KBM-7 (cell line): ENCODE measurements at regions not wholly inside any gene's neighbourhood (a gene's known extent, or its start where the extent isn't known, plus 50 kb on each side); places are given as distances from the start of the nearest gene placed in this dataset.

Experiments
- DNase-seq: peaks from one replicate; pipeline ENCODE4 v3.0.0-alpha.2; 2015
- in situ Hi-C: fragments of 300-500 bp; cut with MboI; formaldehyde crosslinking; loops from 2 replicates; pipeline ENCODE4 v1.14.3; 2020; ENCODE audit warnings: low sequenced_read_pairs, low pct_unique_long_range_greater_than_20kb, mixed read lengths

DNA sequence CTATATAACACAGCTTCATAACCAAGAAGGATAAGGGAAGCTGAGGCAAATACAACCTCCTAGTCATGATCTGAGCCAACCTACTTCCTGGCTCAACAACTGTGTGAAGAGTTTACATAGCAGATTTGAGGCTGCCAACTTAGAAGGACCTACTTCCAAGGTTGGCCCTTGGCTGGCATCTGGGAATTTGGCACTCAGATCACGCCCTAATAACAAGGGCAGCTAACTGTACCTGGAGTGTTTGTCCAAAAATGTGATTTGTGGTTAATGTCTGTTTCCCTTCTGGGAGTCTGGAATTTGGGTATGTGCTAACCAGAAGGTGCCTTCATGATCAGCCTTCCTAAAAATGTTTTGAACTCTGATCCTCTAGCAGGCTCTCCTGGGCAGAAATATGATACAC is 287.2 kb downstream of the CAAP1 start:
- no peak for DNase-seq
- in situ Hi-C loops: no loop called here

- in situ Hi-C loops: no loop called here
- no peak for DNase-seq
Measured at GRCh38 chr9:26604076-26604662, 288.4 kb downstream of the CAAP1 start.

DNA sequence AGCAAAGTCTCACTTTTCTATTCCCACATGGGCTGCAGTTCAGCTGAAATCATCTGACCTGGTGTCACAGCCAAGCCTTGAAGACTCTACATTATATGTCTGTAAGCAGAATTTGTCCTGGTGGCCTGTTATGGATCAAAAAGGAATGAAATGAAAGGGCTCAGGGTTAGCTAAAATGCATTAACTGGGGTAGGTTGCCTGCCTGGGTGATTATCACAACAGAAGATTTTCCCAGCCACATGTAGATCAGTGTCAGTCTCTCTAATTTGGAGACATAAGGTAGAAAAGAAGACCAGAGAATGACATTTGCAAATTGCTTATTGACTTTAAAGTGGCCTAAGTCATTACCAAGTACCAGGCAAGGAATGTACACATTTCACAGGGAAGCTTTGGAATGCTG is 289.0 kb downstream of the CAAP1 start:
- in situ Hi-C loops: no loop called here
- DNase-seq: no peak

GRCh38 chr9:26597542-26598149 is 295.0 kb downstream of the CAAP1 start:
- in situ Hi-C loops: no loop called here
- DNase-seq: no peak

- peak; percentile 12 for DNase-seq
Measured at GRCh38 chr9:26579056-26579455, 313.5 kb downstream of the CAAP1 start.

DNA sequence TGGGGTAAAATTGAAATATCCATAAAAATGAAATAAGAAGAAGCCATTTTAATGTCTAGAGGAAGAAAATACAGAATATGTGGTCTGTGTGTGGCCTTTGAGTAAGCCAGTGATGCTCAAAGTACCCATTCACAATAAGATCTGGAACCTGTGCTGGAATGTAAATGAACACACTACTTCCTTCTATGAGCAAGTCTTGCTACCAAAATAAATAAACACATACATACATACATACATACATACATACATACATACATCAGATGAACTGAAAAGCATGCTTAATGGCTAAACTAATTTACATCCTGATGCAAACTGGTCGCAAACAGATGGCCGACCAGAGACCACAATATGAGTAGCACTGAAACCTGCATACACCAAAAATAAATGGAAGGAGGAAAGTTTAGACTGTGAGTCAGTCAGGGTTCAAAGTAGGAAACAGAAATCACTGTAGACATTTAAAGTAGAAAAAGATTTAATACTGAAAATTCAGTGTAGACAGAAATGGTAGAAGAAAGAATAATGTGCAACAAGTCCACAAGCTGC is 317.6 kb downstream of the CAAP1 start:
- no peak for DNase-seq
- in situ Hi-C loops: no loop called here

More at GRCh38 chr9:26579056-26579455, 313.5 kb downstream of the CAAP1 start:
- in situ Hi-C loops: no loop called here

GRCh38 chr9:26574256-26574655 is 318.3 kb downstream of the CAAP1 start:
- no peak for DNase-seq
- in situ Hi-C loops: no loop called here

- DNase-seq: no peak
- in situ Hi-C loops: no loop called here
Measured at GRCh38 chr9:26567976-26568375, 324.6 kb downstream of the CAAP1 start.

- in situ Hi-C loops: no loop called here
- DNase-seq: no peak
Measured at GRCh38 chr9:26566141-26566540, 326.5 kb downstream of the CAAP1 start.

DNA sequence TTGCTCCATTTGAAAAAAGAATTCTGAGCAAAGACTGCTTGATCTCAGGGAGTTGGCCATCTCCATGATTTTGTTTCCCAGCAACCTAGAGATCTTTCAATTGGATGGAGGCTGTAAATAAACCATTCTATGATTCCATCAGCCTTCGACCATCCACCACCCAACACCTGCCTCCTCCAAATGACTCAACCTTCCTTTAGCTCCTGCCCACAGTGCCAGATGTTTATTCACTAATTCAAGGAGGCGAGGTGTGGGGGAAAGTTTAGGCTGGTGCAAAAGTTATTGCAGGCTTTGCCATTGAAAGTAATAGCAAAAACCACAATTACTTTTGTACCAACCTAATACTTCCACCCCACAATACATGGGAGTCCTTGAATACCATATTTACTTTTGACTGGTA is 327.5 kb downstream of the CAAP1 start:
- no peak for DNase-seq
- in situ Hi-C loops: no loop called here

DNA sequence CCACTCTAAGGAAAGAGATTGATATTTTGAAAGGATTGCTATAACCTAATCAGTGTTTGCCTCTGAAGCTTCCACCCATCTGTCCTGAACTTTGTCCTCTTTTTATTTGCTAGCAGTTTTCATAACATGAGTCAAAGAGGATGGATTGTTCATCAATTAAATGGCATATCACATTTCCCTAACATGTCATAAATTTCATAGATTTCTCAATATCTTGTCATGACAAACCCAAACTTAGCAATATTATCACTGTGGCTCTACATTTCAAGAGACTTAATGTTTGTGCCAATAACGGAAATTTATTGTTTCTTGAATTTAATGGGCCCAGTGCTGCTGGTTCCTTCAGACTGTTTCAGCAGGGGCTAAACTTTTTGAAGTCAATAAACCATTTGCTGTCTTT is 330.3 kb downstream of the CAAP1 start:
- in situ Hi-C loops: no loop called here
- no peak for DNase-seq

GRCh38 chr9:26561928-26562327 is 330.7 kb downstream of the CAAP1 start:
- in situ Hi-C loops: no loop called here
- DNase-seq: no peak

- in situ Hi-C loops: no loop called here
- no peak for DNase-seq
Measured at GRCh38 chr9:26559506-26559905, 333.1 kb downstream of the CAAP1 start.

- no peak for DNase-seq
- in situ Hi-C loops: no loop called here
Measured at GRCh38 chr9:26551971-26552370, 340.6 kb downstream of the CAAP1 start.

GRCh38 chr9:26551451-26551850 is 341.2 kb downstream of the CAAP1 start:
- in situ Hi-C loops: no loop called here
- no peak for DNase-seq

GRCh38 chr9:26548781-26549290 is 343.8 kb downstream of the CAAP1 start:
- in situ Hi-C loops: no loop called here

DNA sequence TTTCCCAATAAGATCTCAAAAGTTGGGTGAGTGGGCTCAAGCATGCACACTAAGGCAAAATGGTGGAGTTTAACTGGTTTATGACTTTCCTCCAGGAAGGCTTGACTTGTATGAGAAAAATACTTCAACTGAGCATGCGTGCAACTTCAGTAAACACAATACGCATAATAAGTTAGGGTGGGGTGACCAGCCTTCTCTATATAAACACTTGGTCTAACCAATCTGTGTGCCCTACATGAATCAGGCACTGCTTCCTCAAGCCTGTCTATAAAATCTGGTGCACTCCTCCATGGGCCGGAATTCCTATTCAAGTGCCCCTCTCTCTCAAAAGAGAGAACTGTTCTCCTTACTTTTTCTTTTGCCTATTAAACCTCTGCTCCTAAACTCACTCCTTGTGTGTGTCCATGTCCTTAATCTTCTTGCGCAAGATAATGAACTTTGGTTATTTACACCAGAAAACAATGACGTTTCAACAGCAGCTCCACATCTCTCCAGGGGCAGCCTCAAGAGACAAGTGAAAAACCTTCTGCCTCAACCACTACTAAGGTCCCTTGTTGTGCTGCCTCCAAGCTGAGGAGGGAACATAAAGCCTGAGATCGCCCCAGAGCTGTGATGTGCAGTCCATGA is 352.6 kb downstream of the CAAP1 start:
- in situ Hi-C loops: no loop called here
- no peak for DNase-seq

More at GRCh38 chr9:26548781-26549290, 343.8 kb downstream of the CAAP1 start:
- no peak for DNase-seq

- DNase-seq: peak; percentile 84
- in situ Hi-C loops: no loop called here
Measured at GRCh38 chr9:26537211-26537610, 355.4 kb downstream of the CAAP1 start.

GRCh38 chr9:26535151-26535550 is 357.5 kb downstream of the CAAP1 start:
- in situ Hi-C loops: no loop called here
- DNase-seq: peak; percentile 66

GRCh38 chr9:26530841-26531240 is 361.8 kb downstream of the CAAP1 start:
- in situ Hi-C loops: no loop called here

More at GRCh38 chr9:26530841-26531240, 361.8 kb downstream of the CAAP1 start:
- no peak for DNase-seq
